PC-3 (cell line): ENCODE measurements at regions not wholly inside any gene's neighbourhood (a gene's known extent, or its start where the extent isn't known, plus 50 kb on each side); places are given as distances from the start of the nearest gene placed in this dataset.

Experiments
- ATAC-seq: fragments of 200-7000 bp; cut with Tn5 transposase; 2 replicates; pipeline ENCODE4 v1.9.1; 2020; ENCODE audit warnings: mild to moderate bottlenecking, moderate library complexity
- BruUV-seq: library from RNA; stranded (reverse); fragments of 400-500 nt; replicated peaks from 2 replicates; lab custom pipeline; 2021; lab: Mats Ljungman, UMichigan
- CTCF ChIA-PET: fragments of 300-600 bp; sonication (Branson Sonifier 250); formaldehyde crosslinking; loops from one replicate; lab custom pipeline; 2022; ENCODE audit warnings: antibody characterized with exemption; lab: Charles Lee
- POLR2A ChIA-PET: fragments of 300-600 bp; sonication (Branson Sonifier 250); formaldehyde crosslinking; loops from one replicate; lab custom pipeline; 2022; ENCODE audit warnings: antibody characterized with exemption; ENCODE audit not compliant: unreplicated experiment; lab: Charles Lee
- DNase-seq: peaks from one replicate; pipeline ENCODE4 v3.0.0-alpha.2; 2015
- H2AFZ ChIP-seq: fragments of 300-600 bp; sonication (generic); 2 replicates; pipeline ENCODE4 v1.6.0; 2016; ENCODE audit warnings: antibody characterized with exemption, low read length
- H3F3A ChIP-seq: fragments of 300-600 bp; sonication (generic); one replicate; pipeline ENCODE4 v1.6.0; 2017; ENCODE audit warnings: antibody characterized with exemption, low read length, control low read depth, mild to moderate bottlenecking; ENCODE audit not compliant: unreplicated experiment
- H3K27ac ChIP-seq: fragments of 300-600 bp; sonication (generic); 2 replicates; pipeline ENCODE4 v1.5.1; 2016; ENCODE audit warnings: mild to moderate bottlenecking, low read length
- H3K27me3 ChIP-seq: fragments of 300-600 bp; sonication (generic); 2 replicates; pipeline ENCODE4 v1.6.1; 2016; ENCODE audit warnings: low read length, mixed read lengths
- H3K36me3 ChIP-seq: fragments of 300-600 bp; sonication (generic); 2 replicates; pipeline ENCODE4 v1.6.1; 2016; ENCODE audit warnings: low read depth, mixed run types, low read length, mixed read lengths
- H3K4me1 ChIP-seq: fragments of 300-600 bp; sonication (generic); 2 replicates; pipeline ENCODE4 v1.5.1; 2016; ENCODE audit warnings: low read length; ENCODE audit not compliant: insufficient read depth
- H3K4me2 ChIP-seq: fragments of 300-600 bp; sonication (generic); 2 replicates; pipeline ENCODE4 v1.6.0; 2016; ENCODE audit warnings: low read length
- H3K4me3 ChIP-seq: fragments of 300-600 bp; sonication (generic); 2 replicates; pipeline ENCODE4 v1.5.1; 2016; ENCODE audit warnings: mild to moderate bottlenecking, low read length, mixed read lengths
- H3K79me2 ChIP-seq: fragments of 300-600 bp; sonication (generic); 2 replicates; pipeline ENCODE4 v1.6.1; 2017; ENCODE audit warnings: low read length, mixed read lengths
- H3K9ac ChIP-seq: fragments of 300-600 bp; sonication (generic); 2 replicates; pipeline ENCODE4 v1.6.0; 2016; ENCODE audit warnings: mild to moderate bottlenecking, low read length
- H3K9me2 ChIP-seq: fragments of 300-600 bp; sonication (generic); replicated peaks from 2 replicates; pipeline ENCODE4 v1.6.1; 2016; ENCODE audit warnings: mixed run types, low read length, mixed read lengths
- H3K9me3 ChIP-seq: fragments of 300-600 bp; sonication (generic); 2 replicates; pipeline ENCODE4 v1.6.1; 2016; ENCODE audit warnings: low read length, mixed read lengths
- H4K20me1 ChIP-seq: fragments of 300-600 bp; sonication (generic); 2 replicates; pipeline ENCODE4 v1.6.1; 2016; ENCODE audit warnings: low read length, mixed read lengths
- CTCF ChIP-seq: fragments of 300-600 bp; sonication (generic); conservative IDR thresholded peaks from 2 replicates; pipeline ENCODE4 v1.5.1; 2017; ENCODE audit warnings: antibody characterized with exemption, low read depth, mild to moderate bottlenecking, low read length
- EZH2 ChIP-seq: fragments of 300-600 bp; sonication (generic); IDR thresholded peaks from one replicate; pipeline ENCODE4 v1.6.1; 2017; ENCODE audit warnings: antibody characterized with exemption, mild to moderate bottlenecking, low read length; ENCODE audit not compliant: unreplicated experiment
- EZH2phosphoT487 ChIP-seq: fragments of 300-600 bp; sonication (generic); IDR thresholded peaks from 2 replicates; pipeline ENCODE4 v1.6.1; 2018; ENCODE audit warnings: mild to moderate bottlenecking, antibody characterized with exemption, low read length, borderline replicate concordance
- intact Hi-C: fragments of 100-400 bp; cut with micrococcal nuclease; formaldehyde crosslinking; loops from 2 replicates; pipeline ENCODE4 v1.9.0; 2023

- ATAC-seq (no peak), DNase-seq (no peak)
- Histone ChIP-seq H3K27me3 (no peaks in the 10 kb centered on the region), H3K4me3 (no peak overlapping the region), H3K9me2 (no peaks in the 10 kb centered on the region), H3K36me3 (no peaks in the 10 kb centered on the region), H4K20me1 (no peaks in the 10 kb centered on the region; the same call in 1 of the 2 replicates), H2AFZ (no peak overlapping the region), H3K9ac (no peak overlapping the region), H3K4me2 (no peak overlapping the region), H3K27ac (no peak overlapping the region), H3K4me1 (no peaks in the 10 kb centered on the region), H3K9me3 (no peaks in the 10 kb centered on the region), H3K79me2 (peaks cover 41% of the 10 kb centered on the region), H3F3A (no peaks in the 10 kb centered on the region)
- no TSS peak for BruUV-seq
- intact Hi-C loops = no loop called here
- POLR2A ChIA-PET = no interaction called here
- CTCF ChIA-PET = interaction anchor here (0.6 kb wide), 1 partner anchor 245 kb away, joined by 4 read pairs; no protein-coding TSS in a partner anchor
- TF ChIP-seq EZH2phosphoT487 (no peak), CTCF (no peak), EZH2 (no peak)
These were observed 205.5 kb downstream of the MFSD1 start for GRCh38 chr3:159007331-159007730.

GRCh38 chr3:159008401-159008800, 206.5 kb downstream of the MFSD1 start:
- no peak for ATAC-seq
- intact Hi-C loops = no loop called here

More at GRCh38 chr3:159008401-159008800, 206.5 kb downstream of the MFSD1 start:
- DNase-seq = no peak
- Histone ChIP-seq H3K4me2 (no peak overlapping the region), H2AFZ (no peak overlapping the region), H3K27ac (no peak overlapping the region), H3K27me3 (no peaks in the 10 kb centered on the region), H3K9ac (no peak overlapping the region), H3K9me2 (no peaks in the 10 kb centered on the region), H3K4me1 (peaks cover 5% of the 10 kb centered on the region; the same call in 1 of the 2 replicates), H3F3A (no peaks in the 10 kb centered on the region), H3K79me2 (peaks cover 44% of the 10 kb centered on the region), H3K36me3 (no peaks in the 10 kb centered on the region), H3K9me3 (no peaks in the 10 kb centered on the region), H3K4me3 (no peak overlapping the region), H4K20me1 (no peaks in the 10 kb centered on the region; the same call in 1 of the 2 replicates)
- no TSS peak for BruUV-seq
- no peak for TF ChIP-seq CTCF
- TF ChIP-seq EZH2phosphoT487 = no peak
- no peak for TF ChIP-seq EZH2
- CTCF ChIA-PET = no interaction called here
- POLR2A ChIA-PET = no interaction called here
